Activated CD4-positive, alpha-beta T cell treated with anti-CD3 and anti-CD28 coated beads, Interleukin-2, Interleukin-6, amounts not matched to agents 100 ng/mL and 50 ng/mL, durations not matched to agents 16 hours and 8 hours (primary cell): ENCODE measurements at regions not wholly inside any gene's neighbourhood (a gene's known extent, or its start where the extent isn't known, plus 50 kb on each side); places are given as distances from the start of the nearest gene placed in this dataset.

Experiments used
- DNase-seq: peaks from one replicate; pipeline ENCODE4 v3.0.0-alpha.2; 2020

DNA sequence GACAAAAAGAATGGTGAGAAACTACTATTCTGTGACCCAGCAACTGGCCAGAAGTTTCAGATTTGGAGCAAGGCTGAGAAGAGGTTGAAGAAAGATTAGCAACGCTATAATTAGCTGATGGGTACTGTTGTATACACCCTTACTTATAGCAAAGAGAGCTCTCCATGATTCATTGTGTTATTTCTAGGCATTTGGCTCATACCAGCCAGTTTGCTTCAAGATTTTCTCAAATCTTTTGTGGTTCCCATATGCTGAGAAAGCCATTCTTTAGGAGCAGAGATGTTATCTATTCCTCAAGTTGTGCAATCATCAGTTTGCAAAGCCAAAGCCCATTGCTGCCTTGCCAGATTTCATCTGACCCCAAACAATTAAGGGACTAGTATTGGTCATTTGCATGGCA is 179.4 kb downstream of the ETS1 start:
- DNase-seq, result no peak

DNA sequence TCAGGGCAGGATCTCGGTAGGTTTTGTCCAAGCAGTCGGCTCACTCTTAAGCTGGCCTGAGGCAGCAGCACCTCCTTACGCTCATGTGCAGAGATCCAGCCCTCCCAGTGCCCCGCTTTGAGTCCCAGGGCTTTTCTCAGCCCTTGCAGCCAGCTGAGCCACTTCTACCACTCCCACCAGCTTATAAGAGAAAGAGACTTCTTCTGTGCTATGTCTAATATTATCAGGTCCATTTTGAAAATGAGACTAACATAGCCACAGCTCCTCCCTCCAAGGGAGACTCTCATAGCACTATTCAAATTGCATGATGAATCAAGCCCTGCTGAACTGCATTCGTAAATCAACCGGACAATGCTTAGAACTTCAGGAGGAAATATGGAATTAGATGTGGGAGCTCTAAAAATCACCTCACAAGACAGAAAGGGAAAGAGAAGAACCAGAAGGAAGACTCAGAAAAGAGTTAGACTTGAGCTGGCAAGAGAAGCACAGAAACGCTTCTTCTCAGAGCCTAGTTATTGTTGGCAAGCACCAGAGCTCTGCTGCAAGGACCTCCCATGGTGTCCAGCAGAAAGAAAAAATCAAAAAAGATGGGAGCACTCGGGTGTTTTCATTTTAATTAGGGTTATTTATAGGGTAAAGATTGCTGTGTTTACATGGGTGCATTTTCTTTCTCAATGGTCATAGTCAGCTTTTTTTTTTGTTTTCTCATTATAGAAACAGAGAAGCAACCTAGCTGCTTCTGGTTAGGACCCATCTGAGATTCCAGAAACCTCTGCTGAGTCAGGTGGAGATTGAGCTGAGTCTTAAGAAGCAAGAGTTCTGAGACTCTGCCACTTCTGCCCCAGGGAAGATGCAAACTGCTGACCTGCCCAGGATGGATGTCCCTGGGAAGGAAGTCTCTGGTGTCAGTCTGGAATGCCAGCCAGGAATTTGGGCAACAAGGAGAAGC is 181.4 kb downstream of the ETS1 start:
- no peak for DNase-seq

DNA sequence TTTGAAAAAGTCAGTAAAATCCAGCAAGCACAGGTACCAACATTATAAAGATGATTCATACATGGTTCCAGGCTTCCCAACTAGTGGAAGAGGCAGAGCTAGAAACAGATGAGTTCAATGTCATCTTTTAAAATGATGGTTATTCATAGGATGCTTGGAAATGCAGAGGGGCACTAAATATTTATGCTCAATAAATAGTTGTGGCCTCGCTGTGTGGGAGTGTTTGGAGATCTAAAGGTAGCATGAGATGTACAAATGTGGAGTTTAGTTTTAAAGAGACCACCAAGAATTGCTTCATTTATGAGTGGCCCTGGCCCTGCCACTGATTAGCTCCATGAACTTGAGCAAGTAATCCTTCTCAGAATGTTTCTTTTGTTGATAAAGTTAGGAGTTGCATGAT is 182.2 kb downstream of the ETS1 start:
- no peak for DNase-seq

DNA sequence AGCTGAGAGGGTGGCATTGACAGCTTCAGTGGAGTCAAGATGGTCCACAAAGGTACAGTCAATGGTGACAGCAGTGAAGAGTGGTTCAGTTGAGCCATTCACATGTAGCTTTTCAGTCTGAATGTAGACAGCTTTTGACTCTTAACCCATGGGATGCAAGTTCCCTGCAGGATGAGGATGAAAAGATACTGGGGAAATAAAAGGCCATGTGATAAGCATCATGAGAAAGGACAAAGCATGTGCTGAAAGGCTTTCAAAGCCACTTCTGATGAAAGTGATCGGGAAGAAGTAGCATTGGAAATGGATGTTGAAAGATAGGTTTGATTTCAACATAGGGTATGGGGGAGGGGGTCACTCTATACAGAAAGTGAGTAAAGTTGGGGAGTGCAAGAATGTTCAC is 182.9 kb downstream of the ETS1 start:
- no peak for DNase-seq

DNA sequence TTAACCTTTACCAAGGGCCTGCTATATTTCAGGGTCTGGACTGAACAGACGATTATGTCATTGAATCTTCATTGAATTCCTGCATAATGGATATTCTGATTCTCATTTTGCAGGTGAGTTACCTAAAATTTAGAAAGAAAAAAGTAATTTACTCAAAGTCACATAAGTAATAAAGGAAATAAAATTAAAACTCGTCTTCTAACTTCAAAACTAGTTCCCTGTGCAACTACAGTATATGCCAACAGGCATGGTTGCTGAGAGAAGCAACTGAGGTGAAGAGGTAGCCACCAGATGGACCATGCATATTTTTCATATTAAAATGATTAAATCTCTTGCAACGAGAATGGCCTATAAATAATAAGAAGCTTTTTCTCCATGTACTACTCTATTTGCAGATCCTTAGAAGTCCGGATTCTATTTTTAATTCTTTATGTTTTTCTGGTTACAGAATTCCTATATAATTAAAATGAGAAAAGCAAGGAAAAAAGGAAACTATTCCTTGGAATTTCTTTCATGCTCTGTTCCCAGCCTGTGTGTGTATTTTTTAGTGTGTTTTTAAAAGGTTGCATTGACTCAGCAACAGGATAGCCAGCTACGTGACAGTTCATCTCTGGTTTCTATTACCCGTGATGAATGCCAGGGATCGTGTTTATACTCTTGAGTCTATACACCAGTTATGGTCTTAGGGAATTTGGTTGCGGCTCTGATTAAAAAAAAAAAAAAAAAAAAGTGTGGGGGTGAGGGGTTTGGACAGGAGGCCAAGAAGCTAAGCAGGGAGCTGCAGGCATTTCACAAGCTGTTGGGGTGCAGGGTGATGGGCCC is 186.8 kb downstream of the ETS1 start:
- DNase-seq, result no peak

DNA sequence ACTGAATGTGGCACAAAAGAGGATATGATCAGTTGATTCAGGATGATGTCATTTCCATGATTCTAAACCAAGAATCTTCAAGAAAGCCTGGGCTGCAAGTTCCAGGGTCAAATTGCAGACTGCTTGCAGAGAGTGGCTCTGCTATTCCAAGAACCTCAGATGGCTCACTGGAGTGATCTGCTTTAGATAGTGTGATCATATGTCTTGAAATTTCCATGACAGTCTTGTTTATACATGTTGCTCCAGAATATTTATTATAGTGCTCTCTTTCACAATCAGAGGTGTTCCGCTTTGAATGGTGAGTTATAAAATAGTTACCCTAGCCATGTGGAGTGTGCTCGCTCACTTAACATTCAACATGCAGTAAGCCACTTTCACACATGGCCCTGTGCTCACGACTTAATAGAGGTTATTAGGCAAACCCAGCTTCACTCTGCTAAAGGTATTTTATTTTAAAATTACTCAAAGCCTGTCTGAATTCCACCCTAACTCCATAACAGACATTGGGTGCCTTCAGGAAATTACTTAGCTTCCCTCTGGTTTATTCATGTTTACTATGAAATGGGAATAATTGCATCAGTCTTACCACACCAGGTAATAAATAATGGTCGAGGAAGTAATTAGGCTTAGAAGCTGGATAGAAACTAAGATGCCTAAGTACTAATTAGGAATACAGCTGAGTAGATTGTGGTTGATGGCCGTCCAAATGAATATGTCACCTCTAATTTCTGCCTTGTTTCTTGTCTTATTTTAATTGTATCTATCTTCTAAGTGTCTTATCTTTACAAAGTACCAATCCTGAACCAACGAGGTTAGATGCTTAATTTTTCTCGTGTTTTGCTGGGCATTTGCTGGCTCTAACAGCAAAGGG is 187.9 kb downstream of the ETS1 start:
- DNase-seq, result peak; percentile 13

DNA sequence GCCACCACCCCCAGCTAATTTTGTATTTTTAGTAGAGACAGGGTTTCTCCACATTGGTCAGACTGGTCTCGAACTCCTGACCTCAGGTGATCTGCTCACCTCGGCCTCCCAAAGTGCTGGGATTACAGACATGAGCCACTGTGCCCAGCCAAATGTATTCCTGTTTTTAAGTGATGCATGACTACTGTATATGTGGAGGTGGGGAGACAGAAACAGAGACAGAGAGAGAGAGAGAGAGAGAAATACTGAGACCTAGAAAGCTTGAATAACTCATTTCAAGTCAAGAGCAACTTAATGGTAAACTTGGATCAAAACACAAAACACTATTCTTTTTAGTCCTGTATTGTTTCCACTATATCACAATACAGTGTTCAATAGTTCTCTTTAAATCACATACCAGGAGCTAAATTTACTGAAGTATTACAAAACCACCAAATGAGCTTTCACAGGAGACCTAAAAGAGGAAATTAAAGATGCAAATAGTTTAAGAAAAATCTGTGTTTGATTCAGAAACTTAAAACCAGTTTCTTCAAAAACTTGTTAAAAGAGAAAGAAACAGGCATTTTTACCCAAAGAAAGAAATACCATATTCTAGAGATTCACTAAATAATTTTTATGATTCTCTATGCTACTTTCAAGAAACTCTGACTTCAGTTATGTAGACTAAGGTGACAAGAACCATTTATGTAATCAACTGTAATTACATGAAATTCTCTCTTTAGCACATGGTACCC is 188.7 kb downstream of the ETS1 start:
- DNase-seq, result no peak

DNA sequence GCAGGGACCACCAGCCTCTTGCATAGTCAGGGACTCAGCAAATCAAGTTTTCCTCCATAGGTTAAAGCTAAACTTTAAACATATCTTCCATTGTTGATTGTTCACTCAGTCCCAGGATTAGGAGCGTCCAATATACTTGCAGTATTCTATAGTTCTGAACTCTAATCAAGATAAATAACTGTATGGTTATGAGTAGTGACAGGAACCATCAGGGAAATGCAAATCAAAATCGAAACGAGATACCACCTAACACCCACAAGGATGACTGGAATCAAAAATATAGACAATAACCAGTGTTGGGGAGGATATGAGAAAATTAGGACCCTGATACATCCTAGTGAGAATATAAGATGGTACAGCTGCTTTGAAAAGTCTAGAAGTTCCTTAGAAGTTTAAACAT is 190.0 kb downstream of the ETS1 start:
- DNase-seq, result peak; percentile 34

DNA sequence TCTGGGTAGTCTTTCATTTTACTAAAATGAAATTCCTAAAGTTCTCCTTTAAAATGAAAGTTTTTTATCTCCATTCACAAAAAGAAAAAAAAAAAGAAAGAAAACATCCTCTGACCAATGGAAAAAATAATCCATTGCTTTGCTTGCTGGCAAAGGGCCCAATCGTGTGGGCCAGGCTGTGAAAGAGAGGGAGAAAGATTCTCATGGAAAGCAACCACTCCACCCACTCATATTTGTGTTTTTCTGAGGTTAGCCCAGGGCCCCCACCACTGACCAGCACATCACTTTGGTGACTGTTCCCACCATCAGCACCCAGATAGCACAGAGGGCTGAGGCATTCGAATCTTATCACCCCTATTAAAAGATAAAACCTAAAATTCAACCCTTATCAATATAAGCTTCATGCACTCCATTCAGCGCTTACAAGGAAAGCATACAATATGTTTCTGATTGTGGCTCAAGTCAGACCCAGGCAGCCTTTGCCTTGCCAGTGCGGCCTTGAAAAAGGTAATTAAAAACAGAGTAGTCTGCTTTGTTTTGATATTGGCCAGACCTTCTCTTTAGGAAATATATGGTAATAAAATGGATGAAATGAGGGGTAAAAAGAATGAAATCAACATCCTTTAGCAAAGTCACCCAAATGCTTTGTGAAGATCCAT is 192.8 kb downstream of the ETS1 start:
- no peak for DNase-seq

DNA sequence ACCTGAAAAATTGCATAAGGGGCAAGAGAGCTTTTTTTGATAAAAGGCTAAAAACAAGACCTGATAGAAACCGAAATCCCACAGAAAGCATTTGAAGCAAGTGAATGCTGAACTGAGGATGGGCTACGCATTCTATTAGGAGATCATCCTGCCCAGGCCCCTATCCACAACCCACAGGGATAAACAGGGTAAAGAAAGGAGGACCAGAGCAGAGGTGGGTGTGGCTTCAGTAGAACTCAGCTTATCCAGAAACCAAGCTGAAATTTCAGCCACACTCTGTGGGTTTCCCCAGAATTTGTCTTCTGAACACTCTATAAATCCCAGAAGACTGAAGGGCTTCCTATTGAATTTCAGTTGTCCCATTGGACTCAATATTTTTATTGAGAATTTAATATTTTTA is 195.1 kb downstream of the ETS1 start:
- DNase-seq, result no peak

DNA sequence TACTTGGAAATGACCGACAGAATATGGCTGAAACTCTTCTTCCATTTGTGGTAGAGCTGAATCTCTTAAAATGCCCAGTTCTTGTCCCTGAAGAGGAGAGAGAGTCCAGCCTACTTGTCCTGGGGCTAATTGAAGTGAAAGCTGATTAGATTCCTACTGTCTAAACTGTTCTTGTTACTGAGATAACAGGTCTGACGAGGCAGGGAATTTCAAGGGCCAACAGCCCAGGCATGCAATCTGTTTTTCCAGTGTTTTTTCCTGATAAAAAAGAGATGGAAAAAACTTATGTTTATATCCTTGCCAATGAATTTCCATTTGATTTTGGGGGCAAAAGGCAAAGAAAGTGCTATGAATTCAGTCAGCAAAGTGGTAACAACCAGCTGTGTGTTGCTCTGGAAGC is 195.5 kb downstream of the ETS1 start:
- no peak for DNase-seq

DNA sequence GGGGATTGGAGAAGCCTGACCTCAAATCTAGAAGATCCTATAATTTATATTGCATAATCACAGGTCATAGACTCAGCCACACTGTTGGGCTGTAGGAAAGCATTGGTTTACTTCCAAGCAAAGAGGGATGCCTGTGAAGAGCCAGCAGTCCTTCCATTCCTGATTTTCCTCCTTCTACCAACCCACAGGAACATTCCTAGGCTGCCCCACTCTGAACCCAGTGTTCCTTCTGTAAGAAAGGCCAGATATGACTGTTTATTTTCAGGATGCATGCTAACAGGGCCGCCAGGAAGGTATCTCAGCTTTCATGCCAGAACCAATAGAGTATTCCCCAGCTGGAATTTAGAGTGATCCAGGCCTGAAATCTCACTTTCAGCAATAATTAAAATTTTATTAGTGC is 197.1 kb downstream of the ETS1 start:
- no peak for DNase-seq

DNA sequence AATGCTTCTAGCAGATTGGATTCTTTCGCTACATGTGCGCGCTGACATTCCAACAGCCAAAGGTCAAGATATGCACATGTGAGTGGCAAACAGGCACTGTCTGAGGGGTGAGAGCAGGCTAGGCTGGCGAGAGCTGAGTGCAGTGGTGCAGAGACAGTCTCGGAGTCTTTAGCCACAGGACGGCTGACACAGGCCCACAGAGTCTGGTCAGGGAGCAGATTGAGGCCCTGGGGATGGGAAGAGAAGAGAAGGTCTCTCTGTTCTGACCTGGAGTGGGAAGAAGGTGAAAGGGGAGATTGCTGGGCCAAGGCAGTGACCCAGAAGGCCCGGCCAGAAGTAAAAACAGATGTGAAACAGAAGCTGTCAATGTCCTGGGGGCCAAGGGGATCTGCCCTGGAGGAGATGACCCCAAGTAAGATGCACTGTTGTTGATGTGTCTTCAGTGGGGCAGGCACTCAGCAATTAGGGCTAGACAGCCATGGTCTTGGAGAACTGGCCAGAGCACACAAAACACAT is 197.8 kb downstream of the ETS1 start:
- no peak for DNase-seq

DNA sequence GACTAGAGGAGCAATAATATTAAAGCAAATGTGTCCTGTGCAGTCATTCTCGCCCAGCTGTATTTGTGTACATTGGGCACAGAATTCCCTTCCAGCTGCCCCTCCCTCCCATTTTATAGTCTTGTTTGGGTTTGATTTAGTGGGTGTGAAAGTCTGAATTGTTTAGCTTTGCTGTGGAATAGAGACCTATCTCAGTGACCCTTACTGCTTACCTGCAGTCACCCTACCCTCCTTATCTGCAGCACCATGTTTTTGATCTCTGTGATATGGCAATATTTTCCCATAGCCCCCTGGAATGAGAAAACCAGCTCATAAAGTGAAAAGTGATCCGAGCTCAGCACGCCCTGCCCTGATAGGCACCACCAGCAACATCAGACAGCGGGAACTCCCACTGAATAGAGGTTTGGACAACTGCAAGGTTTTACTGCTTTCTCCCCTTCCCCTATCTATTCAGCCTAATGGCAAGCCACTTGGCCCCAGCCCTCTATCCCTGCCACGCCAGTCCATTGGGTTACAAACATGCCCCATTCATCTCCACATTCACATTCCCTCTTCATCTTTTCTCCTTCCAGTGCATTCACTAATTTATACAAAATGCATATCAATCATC is 199.0 kb downstream of the ETS1 start:
- no peak for DNase-seq

DNA sequence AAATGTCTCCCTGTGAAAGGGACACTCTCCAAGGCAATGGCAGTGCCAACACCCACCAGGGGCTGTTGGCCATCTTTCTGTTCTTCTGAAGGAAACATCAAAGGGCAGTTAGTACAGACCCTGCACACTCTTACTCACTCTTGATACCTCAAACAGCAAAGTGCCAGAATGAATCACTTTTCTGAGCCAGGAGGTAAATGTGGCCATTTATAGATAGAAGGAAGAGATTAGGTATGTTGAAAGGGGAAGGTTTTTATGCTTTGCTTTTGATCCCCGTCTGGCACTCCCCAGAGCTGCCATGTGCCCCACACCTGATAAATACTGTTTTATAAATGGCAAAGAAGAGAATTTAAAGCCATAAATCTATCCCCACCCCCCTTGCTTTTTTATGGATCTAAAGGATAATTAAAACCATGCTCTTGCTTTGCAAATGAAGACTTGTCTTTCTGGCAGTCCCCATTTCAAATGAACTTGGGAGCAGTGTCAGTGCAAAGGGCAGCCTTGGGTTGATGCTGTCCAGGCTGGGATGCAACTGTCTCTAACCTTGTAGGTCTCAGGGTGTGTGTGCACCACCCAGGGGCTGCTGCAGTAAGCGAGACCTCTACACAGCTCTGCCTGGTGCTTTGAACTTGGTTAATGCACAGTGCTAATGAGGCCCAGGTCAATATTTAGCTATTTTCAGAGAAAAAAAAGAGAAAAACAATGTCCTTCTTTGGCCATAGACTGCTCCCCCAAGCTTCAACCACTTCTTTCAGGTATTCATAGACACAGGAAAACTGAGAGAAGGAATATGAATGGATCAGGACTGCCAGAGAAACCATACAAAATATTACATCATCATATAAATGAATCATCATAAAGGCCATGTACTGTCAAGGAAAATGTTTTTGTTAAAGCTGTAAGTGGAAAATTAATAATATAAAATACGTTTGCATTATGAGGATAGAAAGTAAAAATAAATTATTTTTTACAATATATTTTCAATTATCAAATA is 207.5 kb downstream of the ETS1 start:
- peak; percentile 72 for DNase-seq

DNA sequence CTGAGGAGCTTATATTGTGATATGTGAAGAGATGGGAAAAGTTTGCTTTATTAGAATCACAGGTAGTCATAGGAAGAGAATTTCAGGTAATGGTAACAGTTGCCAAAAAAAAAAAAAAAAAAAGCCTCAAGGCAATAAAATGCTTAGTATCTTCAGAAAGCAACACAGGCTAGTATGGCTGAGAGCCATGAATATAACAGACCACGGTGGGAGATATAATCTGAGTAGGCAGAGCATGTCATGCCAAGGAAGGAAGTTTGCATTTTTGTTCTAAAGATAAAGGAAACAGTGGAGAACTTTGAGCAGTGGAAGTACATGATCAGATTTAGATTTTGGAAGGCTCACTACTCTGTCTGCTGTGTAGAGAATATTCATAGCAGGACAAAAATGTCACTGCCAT is 211.4 kb downstream of the ETS1 start:
- no peak for DNase-seq

DNA sequence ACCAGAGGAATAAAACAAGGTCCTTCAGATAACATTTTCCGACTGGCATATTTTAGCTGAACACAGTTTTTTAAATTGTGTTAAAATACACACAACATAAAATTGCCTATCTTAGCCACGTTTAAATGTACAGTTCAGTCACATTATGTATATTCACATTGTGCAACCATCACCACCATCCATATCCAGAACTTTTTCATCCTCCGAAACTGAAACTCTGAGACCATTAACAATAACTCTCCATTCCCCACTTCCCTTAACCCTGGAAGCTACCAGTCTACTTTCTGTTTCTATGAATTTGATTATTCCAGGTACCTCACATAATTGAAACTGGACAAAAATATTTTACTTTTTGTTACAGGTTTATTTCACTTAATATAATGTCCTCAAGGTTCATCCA is 213.3 kb downstream of the ETS1 start:
- DNase-seq, result no peak

DNA sequence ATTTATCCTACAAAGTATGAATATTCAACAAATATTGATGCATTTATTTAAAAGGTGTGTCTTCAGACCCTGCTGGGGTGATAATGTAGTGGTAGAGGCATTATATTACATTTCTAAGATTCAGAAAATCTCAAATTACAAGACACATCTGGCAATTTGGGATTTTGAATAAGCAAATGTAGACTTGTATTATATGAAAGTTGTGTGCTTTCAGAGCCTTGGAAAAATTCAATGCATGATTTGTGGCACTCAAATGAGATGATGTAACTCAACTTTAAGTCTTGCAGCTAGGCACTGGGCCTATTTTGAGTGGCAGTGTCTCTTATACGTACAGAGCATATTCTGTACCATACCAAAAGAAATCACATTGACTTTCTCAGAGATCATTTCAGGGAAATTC is 214.4 kb downstream of the ETS1 start:
- no peak for DNase-seq

DNA sequence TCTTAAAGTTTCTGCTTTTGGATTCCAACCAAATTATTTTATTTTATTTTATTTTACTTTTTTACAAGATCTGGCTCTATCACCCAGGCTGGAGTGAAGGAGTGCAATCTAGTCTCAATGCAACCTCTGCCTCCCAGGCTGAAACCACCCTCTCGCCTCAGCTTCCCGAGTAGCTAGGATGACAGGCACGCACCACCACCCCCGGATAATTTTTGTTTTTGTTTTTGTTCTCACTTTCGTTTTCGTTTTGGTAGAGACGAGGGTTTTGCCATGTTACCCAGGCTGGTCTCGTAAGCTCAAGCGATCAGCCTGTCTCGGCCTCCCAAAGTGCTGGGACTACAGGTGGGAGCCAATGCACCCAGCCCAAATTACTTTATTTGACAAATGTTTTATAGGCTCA is 219.8 kb downstream of the ETS1 start:
- DNase-seq, result peak; percentile 61

DNA sequence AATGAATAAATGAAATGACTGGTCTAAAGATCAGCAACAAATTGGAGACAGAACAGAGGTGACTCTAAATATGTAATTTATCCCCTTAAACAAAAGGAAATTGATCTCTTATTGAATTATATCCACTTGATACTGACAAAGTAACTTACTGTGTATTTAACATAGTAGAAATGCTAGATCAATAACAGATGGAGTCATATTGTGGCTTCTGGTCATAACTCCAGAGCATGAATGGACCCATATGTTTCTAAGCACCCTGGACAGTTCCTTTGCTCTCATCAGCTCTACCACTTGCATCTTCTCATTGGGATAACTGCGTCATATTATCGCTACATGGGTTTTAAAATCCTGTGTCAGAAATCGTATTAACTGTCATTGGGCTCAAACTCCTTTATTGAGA is 222.3 kb downstream of the ETS1 start:
- DNase-seq, result peak; percentile 15
